Heart left ventricle (tissue), 16 donors: ENCODE measurements at regions not wholly inside any gene's neighbourhood (a gene's known extent, or its start where the extent isn't known, plus 50 kb on each side); places are given as distances from the start of the nearest gene placed in this dataset.

Experiments used
- ATAC-seq, 4 donors: fragments of 200-7000 bp; cut with Tn5 transposase; one replicate each; pipeline ENCODE4 v1.9.1; 2020 to 2022; ENCODE audit warnings: moderate library complexity in 4 of 4, mild to moderate bottlenecking in 3 of 4, moderate number of reproducible peaks in 1 of 4
- DNase-seq, 5 donors: peaks; one replicate each; pipeline ENCODE4 v3.0.0-alpha.2; 2020
- H3K27ac ChIP-seq, 12 donors: fragments of 200-600 bp; sonication (generic) in 4 of 12; one replicate each; pipeline versions ENCODE4 v1.5.0 to v1.8.0; 2016 to 2022; ENCODE audit warnings: mild to moderate bottlenecking in 2 of 12
- H3K27me3 ChIP-seq, 9 donors: fragments of 200-600 bp; sonication (generic) in 2 of 9; one replicate each; pipeline versions ENCODE4 v1.5.1 to v1.8.0; 2016 to 2022; ENCODE audit warnings: mild to moderate bottlenecking in 3 of 9
- H3K36me3 ChIP-seq, 9 donors: fragments of 200-600 bp; sonication (generic) in 2 of 9; one replicate each; pipeline versions ENCODE4 v1.5.0 to v1.8.0; 2018 to 2022; ENCODE audit warnings: mild to moderate bottlenecking in 2 of 9
- H3K4me1 ChIP-seq, 12 donors: fragments of 200-600 bp; sonication (generic) in 4 of 12; one replicate each; pipeline versions ENCODE4 v1.5.0 to v1.8.0; 2016 to 2022; ENCODE audit warnings: mild to moderate bottlenecking in 3 of 12
- H3K4me3 ChIP-seq, 12 donors: fragments of 200-600 bp; sonication (generic) in 4 of 12; one replicate each; pipeline versions ENCODE4 v1.5.0 to v1.8.0; 2017 to 2022; ENCODE audit warnings: mild to moderate bottlenecking in 9 of 12, moderate library complexity in 4 of 12
- H3K9me3 ChIP-seq, 12 donors: fragments of 200-600 bp; sonication (generic) in 4 of 12; one replicate each; pipeline versions ENCODE4 v1.5.0 to v1.8.0; 2016 to 2022; ENCODE audit warnings: mild to moderate bottlenecking in 1 of 12
- POLR2A ChIP-seq, 2 donors: fragments of 450-650 bp; IDR thresholded peaks; one replicate each; pipeline ENCODE4 v1.6.1; 2017; ENCODE audit warnings: antibody characterized with exemption in 2 of 2, mild to moderate bottlenecking in 2 of 2, moderate library complexity in 2 of 2
- WGBS, 4 donors: extraction: QIAGEN DNeasy Blood & Tissue Kit in 2 of 4; methylation state at CpG; one replicate each; pipeline versions ENCODE4 v1.1.5 to v1.1.7; 2013 to 2018; 5-methylcytosine and 5-hydroxymethylcytosine counted together
- intact Hi-C, 10 donors: fragments of 100-400 bp; cut with DNase I; formaldehyde crosslinking; loops; one replicate each; pipeline versions ENCODE4 v1.11.1 to v1.14.2; 2022
- TF ChIP-seq, protein P1 (sequence below), 12 donors: fragments of 200-600 bp; sonication (generic) in 4 of 12; IDR thresholded peaks; one replicate each; pipeline versions ENCODE4 v1.5.0 to v1.8.0; 2018 to 2022; ENCODE audit warnings: antibody characterized with exemption in 12 of 12, mild to moderate bottlenecking in 5 of 12
- donor health status: ischemic (EF 13 %, LVEDD 7.1; RV severe dilation, severe dysfunction).
- donor health status: healthy with polysubstance abuse.
- donor health status: DM: no; HTN: yes; CAD: no.
- donor health status: DM: no; HTN: no; CAD: no.
- donor health status: ischemic (EF 25% LVEDD 6.9; RV normal size, moderate dysfunction).
- donor health status: ischemic (EF 25% LVEDD 5.7; RV mildly dilated, moderate dysfunction).
- donor health status: healthy.
- donor health status: DM: yes; HTN: yes; CAD: no.
- donor health status: ischemic (EF 35%, LVEDD 5.7; RV mildly dilated, moderate dysfunction).
- donor health status: nonischemic (EF 11% LVEDD 7.7; RV severe dilation, severe dysfunction).
- donor health status: DM: yes; HTN: yes; CAD: no.
- donor health status: PGD.
- donor health status: ischemic (EF 29% LVEDD 5.4; RV normal size, mild dysfunction).
- donor health status: nonischemic (EF 23%, LVEDD 6.1; RV moderate dilation, normal function).

DNA sequence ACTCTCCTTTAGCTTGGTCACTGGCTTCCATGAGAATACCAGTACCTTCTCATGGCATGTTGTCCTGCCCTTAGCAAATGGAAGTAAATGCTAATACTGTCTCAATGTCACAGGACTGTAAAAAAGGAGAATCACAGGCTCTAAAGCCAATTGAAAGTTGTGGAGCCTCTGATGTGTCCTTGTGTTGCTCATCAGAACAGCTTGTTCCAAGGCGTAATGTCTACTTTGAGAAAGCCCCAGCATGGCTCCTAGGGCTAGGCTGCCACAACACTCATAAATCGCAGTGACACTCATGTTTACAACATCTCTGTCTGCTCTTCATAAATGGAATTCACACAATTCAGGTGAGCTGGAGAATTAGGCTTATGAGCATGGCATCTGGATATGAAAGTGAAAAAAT is 94.9 kb downstream of the ACTL7B start:
- Histone ChIP-seq H3K9me3 (no peaks in the 10 kb centered on the region), H3K4me3 (no peak overlapping the region), H3K4me1 (peaks cover 0 to 7% (median 0%) of the 10 kb centered on the region in 12 donors), H3K27ac (no peak overlapping the region), H3K36me3 (no peaks in the 10 kb centered on the region), H3K27me3 (no peaks in the 10 kb centered on the region)
- WGBS, 4 donors = 87 to 95% (median 91%) methylated on average over 2 of the region's 2 CpGs
- no peak for TF ChIP-seq POLR2A (IDR thresholded peaks at IDR 0.05)
- TF ChIP-seq, protein P1, sequence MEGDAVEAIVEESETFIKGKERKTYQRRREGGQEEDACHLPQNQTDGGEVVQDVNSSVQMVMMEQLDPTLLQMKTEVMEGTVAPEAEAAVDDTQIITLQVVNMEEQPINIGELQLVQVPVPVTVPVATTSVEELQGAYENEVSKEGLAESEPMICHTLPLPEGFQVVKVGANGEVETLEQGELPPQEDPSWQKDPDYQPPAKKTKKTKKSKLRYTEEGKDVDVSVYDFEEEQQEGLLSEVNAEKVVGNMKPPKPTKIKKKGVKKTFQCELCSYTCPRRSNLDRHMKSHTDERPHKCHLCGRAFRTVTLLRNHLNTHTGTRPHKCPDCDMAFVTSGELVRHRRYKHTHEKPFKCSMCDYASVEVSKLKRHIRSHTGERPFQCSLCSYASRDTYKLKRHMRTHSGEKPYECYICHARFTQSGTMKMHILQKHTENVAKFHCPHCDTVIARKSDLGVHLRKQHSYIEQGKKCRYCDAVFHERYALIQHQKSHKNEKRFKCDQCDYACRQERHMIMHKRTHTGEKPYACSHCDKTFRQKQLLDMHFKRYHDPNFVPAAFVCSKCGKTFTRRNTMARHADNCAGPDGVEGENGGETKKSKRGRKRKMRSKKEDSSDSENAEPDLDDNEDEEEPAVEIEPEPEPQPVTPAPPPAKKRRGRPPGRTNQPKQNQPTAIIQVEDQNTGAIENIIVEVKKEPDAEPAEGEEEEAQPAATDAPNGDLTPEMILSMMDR (IDR thresholded peaks at IDR 0.05) = no peak
- no peak for ATAC-seq
- intact Hi-C loops = loop anchor here in 9 of 10 donors (2.0 to 10.0 kb wide), 9 partner anchors 194 to 1339 kb away; partner anchors contain the start of gene KLF4 (in 2 of the 9)
- DNase-seq = no peak

DNA sequence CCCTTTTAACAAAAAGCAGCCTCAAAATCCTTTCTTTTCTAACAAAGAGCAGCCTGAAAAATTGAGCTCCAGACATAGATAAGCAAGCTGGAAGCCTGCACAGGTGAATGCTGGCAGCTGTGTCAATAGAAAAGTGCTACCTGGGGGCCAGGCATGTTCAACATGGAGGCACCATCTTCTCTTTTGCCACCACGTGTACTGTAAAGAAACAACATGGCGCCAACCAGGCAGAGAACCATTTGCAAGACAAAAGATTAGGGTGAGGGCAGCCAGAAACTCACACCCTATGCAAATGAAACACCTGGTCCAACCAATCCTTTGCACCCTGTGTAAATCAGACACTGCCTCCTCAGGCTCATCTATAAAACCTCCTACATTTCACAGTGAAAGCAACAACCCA is 96.0 kb downstream of the ACTL7B start:
- no peak overlapping the region for H3K27ac ChIP-seq
- H3K4me1 ChIP-seq = peaks cover 0 to 7% (median 0%) of the 10 kb centered on the region in 12 donors
- TF ChIP-seq, protein P1 (IDR thresholded peaks at IDR 0.05) = no peak
- TF ChIP-seq POLR2A (IDR thresholded peaks at IDR 0.05) = no peak
- no peak overlapping the region for H3K4me3 ChIP-seq
- no peaks in the 10 kb centered on the region for H3K27me3 ChIP-seq
- intact Hi-C loops = loop anchor here in 9 of 10 donors (2.0 to 10.0 kb wide), 10 partner anchors 65 to 1338 kb away; partner anchors contain the start of gene KLF4 (in 2 of the 9)
- ATAC-seq (no peak), DNase-seq (no peak)
- H3K9me3 ChIP-seq = no peaks in the 10 kb centered on the region
- no peaks in the 10 kb centered on the region for H3K36me3 ChIP-seq
- WGBS, 4 donors = 81 to 89% (median 87%) methylated on average over 2 of the region's 2 CpGs

DNA sequence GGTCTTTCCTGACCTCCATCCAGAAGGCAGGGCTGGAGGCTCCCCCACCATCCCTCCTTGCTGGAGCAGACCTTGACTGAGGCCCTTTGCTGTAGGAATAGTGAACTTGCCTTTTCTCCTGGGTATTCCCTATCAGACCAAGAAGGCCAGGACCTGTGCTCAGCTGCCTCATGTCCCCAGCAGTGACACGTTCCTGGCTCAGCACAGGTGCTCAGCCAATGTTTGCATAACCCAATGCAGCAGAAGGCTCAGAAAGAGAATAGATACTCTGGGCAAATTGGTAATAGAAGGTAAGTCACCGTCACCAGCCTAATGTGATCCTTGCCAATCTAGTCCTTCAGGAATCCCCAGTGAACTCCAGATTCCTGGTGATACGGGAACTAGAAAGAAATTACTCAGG is 96.4 kb downstream of the ACTL7B start:
- H3K4me1 ChIP-seq = peaks cover 0 to 7% (median 0%) of the 10 kb centered on the region in 12 donors
- DNase-seq = no peak
- H3K36me3 ChIP-seq = no peaks in the 10 kb centered on the region
- intact Hi-C loops = loop anchor here in 2 of 10 donors (10.0 kb wide), 2 partner anchors 65 to 1295 kb away; no protein-coding TSS in a partner anchor
- WGBS, 4 donors = 77 to 87% (median 81%) methylated on average over 3 of the region's 3 CpGs
- no peak for ATAC-seq
- H3K9me3 ChIP-seq = no peaks in the 10 kb centered on the region
- TF ChIP-seq POLR2A (IDR thresholded peaks at IDR 0.05) = no peak
- TF ChIP-seq, protein P1 (IDR thresholded peaks at IDR 0.05) = no peak
- no peak overlapping the region for H3K27ac ChIP-seq
- no peaks in the 10 kb centered on the region for H3K27me3 ChIP-seq
- no peak overlapping the region for H3K4me3 ChIP-seq

DNA sequence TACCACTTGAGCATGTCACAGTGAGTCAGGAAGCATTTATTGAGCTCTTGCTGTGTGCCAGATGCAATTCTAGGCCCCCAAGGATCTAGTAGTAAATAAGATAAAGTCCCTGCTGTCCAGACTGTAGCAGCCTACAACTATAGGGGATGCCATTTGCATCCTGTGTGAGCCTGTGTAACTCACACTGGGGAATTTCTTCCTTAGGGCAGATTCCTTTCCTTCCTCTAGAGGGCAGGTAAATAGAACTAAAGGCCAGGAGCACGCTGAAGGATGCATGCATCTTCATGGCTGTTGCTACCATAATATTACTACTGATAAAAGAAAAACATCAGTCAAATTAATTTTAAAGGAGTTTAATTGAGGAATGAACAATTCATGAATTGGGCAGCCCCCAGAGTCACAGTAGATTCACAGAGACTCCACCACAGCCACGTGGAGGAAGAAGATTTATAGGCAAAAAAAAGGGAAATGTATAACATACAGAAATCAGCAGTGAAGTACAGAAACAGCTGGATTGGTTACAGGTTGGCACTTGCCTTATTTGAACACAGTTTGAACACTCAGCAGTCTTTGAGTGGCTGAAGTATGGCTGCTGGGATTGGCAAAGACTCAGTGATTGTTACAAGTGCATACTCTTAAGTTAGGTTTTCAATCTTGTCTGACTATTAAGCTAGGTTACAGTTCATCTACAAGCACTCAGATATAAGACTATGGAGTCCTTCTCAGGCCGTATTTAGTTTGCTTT is 98.9 kb downstream of the ACTL7B start:
- H3K27me3 ChIP-seq = no peaks in the 10 kb centered on the region
- ATAC-seq (no peak), DNase-seq (no peak)
- no peaks in the 10 kb centered on the region for H3K36me3 ChIP-seq
- 64 to 67% (median 65%) methylated on average over 3 of the region's 3 CpGs for WGBS, 4 donors
- peaks cover 0 to 6% (median 0%) of the 10 kb centered on the region in 12 donors for H3K4me1 ChIP-seq
- H3K9me3 ChIP-seq = no peaks in the 10 kb centered on the region
- intact Hi-C loops = loop anchor here in 2 of 10 donors (10.0 kb wide), 2 partner anchors 62 to 1292 kb away; no protein-coding TSS in a partner anchor
- H3K4me3 ChIP-seq = no peak overlapping the region
- H3K27ac ChIP-seq = no peak overlapping the region
- TF ChIP-seq, protein P1 (IDR thresholded peaks at IDR 0.05) = no peak
- no peak for TF ChIP-seq POLR2A (IDR thresholded peaks at IDR 0.05)
